Heart left ventricle (tissue), 16 donors: ENCODE measurements at regions not wholly inside any gene's neighbourhood (a gene's known extent, or its start where the extent isn't known, plus 50 kb on each side); places are given as distances from the start of the nearest gene placed in this dataset.

Experiments used
- ATAC-seq, 4 donors: fragments of 200-7000 bp; cut with Tn5 transposase; one replicate each; pipeline ENCODE4 v1.9.1; 2020 to 2022; ENCODE audit warnings: moderate library complexity in 4 of 4, mild to moderate bottlenecking in 3 of 4, moderate number of reproducible peaks in 1 of 4
- DNase-seq, 5 donors: peaks; one replicate each; pipeline ENCODE4 v3.0.0-alpha.2; 2020
- H3K27ac ChIP-seq, 12 donors: fragments of 200-600 bp; sonication (generic) in 4 of 12; one replicate each; pipeline versions ENCODE4 v1.5.0 to v1.8.0; 2016 to 2022; ENCODE audit warnings: mild to moderate bottlenecking in 2 of 12
- H3K27me3 ChIP-seq, 9 donors: fragments of 200-600 bp; sonication (generic) in 2 of 9; one replicate each; pipeline versions ENCODE4 v1.5.1 to v1.8.0; 2016 to 2022; ENCODE audit warnings: mild to moderate bottlenecking in 3 of 9
- H3K36me3 ChIP-seq, 9 donors: fragments of 200-600 bp; sonication (generic) in 2 of 9; one replicate each; pipeline versions ENCODE4 v1.5.0 to v1.8.0; 2018 to 2022; ENCODE audit warnings: mild to moderate bottlenecking in 2 of 9
- H3K4me1 ChIP-seq, 12 donors: fragments of 200-600 bp; sonication (generic) in 4 of 12; one replicate each; pipeline versions ENCODE4 v1.5.0 to v1.8.0; 2016 to 2022; ENCODE audit warnings: mild to moderate bottlenecking in 3 of 12
- H3K4me3 ChIP-seq, 12 donors: fragments of 200-600 bp; sonication (generic) in 4 of 12; one replicate each; pipeline versions ENCODE4 v1.5.0 to v1.8.0; 2017 to 2022; ENCODE audit warnings: mild to moderate bottlenecking in 9 of 12, moderate library complexity in 4 of 12
- H3K9me3 ChIP-seq, 12 donors: fragments of 200-600 bp; sonication (generic) in 4 of 12; one replicate each; pipeline versions ENCODE4 v1.5.0 to v1.8.0; 2016 to 2022; ENCODE audit warnings: mild to moderate bottlenecking in 1 of 12
- POLR2A ChIP-seq, 2 donors: fragments of 450-650 bp; IDR thresholded peaks; one replicate each; pipeline ENCODE4 v1.6.1; 2017; ENCODE audit warnings: antibody characterized with exemption in 2 of 2, mild to moderate bottlenecking in 2 of 2, moderate library complexity in 2 of 2
- WGBS, 4 donors: extraction: QIAGEN DNeasy Blood & Tissue Kit in 2 of 4; methylation state at CpG; one replicate each; pipeline versions ENCODE4 v1.1.5 to v1.1.7; 2013 to 2018; 5-methylcytosine and 5-hydroxymethylcytosine counted together
- intact Hi-C, 10 donors: fragments of 100-400 bp; cut with DNase I; formaldehyde crosslinking; loops; one replicate each; pipeline versions ENCODE4 v1.11.1 to v1.14.2; 2022
- TF ChIP-seq, protein P1 (sequence below), 12 donors: fragments of 200-600 bp; sonication (generic) in 4 of 12; IDR thresholded peaks; one replicate each; pipeline versions ENCODE4 v1.5.0 to v1.8.0; 2018 to 2022; ENCODE audit warnings: antibody characterized with exemption in 12 of 12, mild to moderate bottlenecking in 5 of 12
- donor health status: ischemic (EF 13 %, LVEDD 7.1; RV severe dilation, severe dysfunction).
- donor health status: healthy with polysubstance abuse.
- donor health status: DM: no; HTN: yes; CAD: no.
- donor health status: DM: no; HTN: no; CAD: no.
- donor health status: ischemic (EF 25% LVEDD 6.9; RV normal size, moderate dysfunction).
- donor health status: ischemic (EF 25% LVEDD 5.7; RV mildly dilated, moderate dysfunction).
- donor health status: healthy.
- donor health status: DM: yes; HTN: yes; CAD: no.
- donor health status: ischemic (EF 35%, LVEDD 5.7; RV mildly dilated, moderate dysfunction).
- donor health status: nonischemic (EF 11% LVEDD 7.7; RV severe dilation, severe dysfunction).
- donor health status: DM: yes; HTN: yes; CAD: no.
- donor health status: PGD.
- donor health status: ischemic (EF 29% LVEDD 5.4; RV normal size, mild dysfunction).
- donor health status: nonischemic (EF 23%, LVEDD 6.1; RV moderate dilation, normal function).

GRCh38 chr20:12391099-12391498 is 473.4 kb downstream of the BTBD3 start:
- 52 to 87% (median 71%) methylated on average over 1 of the region's 1 CpG for WGBS, 4 donors
- H3K36me3 ChIP-seq = no peaks in the 10 kb centered on the region
- intact Hi-C loops = no loop called here

GRCh38 chr20:12394786-12395185 is 477.1 kb downstream of the BTBD3 start:
- no peaks in the 10 kb centered on the region for H3K27me3 ChIP-seq
- no peak overlapping the region for H3K4me3 ChIP-seq
- WGBS, 4 donors = 62 to 85% (median 77%) methylated on average over 4 of the region's 4 CpGs
- no peak for ATAC-seq
- intact Hi-C loops = no loop called here
- DNase-seq = no peak
- H3K27ac ChIP-seq = no peak overlapping the region
- peaks cover 0 to 4% (median 0%) of the 10 kb centered on the region in 12 donors for H3K9me3 ChIP-seq
- no peaks in the 10 kb centered on the region for H3K36me3 ChIP-seq
- peaks cover 0 to 5% (median 0%) of the 10 kb centered on the region in 12 donors for H3K4me1 ChIP-seq
- no peak for TF ChIP-seq POLR2A (IDR thresholded peaks at IDR 0.05)
- TF ChIP-seq, protein P1, sequence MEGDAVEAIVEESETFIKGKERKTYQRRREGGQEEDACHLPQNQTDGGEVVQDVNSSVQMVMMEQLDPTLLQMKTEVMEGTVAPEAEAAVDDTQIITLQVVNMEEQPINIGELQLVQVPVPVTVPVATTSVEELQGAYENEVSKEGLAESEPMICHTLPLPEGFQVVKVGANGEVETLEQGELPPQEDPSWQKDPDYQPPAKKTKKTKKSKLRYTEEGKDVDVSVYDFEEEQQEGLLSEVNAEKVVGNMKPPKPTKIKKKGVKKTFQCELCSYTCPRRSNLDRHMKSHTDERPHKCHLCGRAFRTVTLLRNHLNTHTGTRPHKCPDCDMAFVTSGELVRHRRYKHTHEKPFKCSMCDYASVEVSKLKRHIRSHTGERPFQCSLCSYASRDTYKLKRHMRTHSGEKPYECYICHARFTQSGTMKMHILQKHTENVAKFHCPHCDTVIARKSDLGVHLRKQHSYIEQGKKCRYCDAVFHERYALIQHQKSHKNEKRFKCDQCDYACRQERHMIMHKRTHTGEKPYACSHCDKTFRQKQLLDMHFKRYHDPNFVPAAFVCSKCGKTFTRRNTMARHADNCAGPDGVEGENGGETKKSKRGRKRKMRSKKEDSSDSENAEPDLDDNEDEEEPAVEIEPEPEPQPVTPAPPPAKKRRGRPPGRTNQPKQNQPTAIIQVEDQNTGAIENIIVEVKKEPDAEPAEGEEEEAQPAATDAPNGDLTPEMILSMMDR (IDR thresholded peaks at IDR 0.05) = no peak

More at GRCh38 chr20:12391099-12391498, 473.4 kb downstream of the BTBD3 start:
- Histone ChIP-seq H3K9me3 (peaks cover 0 to 4% (median 0%) of the 10 kb centered on the region in 12 donors), H3K4me1 (peaks cover 0 to 6% (median 0%) of the 10 kb centered on the region in 12 donors), H3K27ac (no peak overlapping the region), H3K27me3 (no peaks in the 10 kb centered on the region), H3K4me3 (no peak overlapping the region)
- ATAC-seq = peak in 3 of 4 donors; percentile 39 to 66 (median 54)
- DNase-seq = peak in 1 of 5 donors; percentile 24
- TF ChIP-seq, protein P1 (IDR thresholded peaks at IDR 0.05) = no peak
- TF ChIP-seq POLR2A (IDR thresholded peaks at IDR 0.05) = no peak

DNA sequence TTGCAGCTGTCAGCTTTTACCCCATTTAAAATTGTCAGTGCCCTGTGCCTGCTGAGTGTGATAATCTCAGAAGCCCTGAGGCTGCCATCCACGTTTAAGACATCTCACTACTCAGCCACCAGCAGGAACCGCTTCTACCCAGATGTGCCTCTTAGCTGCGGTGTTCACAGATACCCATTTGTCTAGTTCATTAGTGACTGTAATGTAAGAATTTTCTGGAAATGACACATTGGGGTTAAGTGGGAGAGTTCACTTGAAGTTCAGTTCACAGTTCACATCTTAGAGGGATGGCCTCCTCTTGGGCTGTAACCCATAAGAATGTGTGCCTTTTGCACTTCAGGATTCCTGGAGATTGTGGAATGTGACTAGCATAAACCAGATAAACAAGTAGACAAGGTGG is 477.7 kb downstream of the BTBD3 start:
- DNase-seq (no peak), ATAC-seq (no peak)
- H3K9me3 ChIP-seq = peaks cover 0 to 4% (median 0%) of the 10 kb centered on the region in 12 donors
- no peak overlapping the region for H3K4me3 ChIP-seq
- H3K4me1 ChIP-seq = peaks cover 0 to 5% (median 0%) of the 10 kb centered on the region in 12 donors
- 66 to 76% (median 70%) methylated on average over 3 of the region's 3 CpGs for WGBS, 4 donors
- intact Hi-C loops = no loop called here
- no peaks in the 10 kb centered on the region for H3K27me3 ChIP-seq
- TF ChIP-seq, protein P1 (IDR thresholded peaks at IDR 0.05) = no peak
- no peak for TF ChIP-seq POLR2A (IDR thresholded peaks at IDR 0.05)
- no peaks in the 10 kb centered on the region for H3K36me3 ChIP-seq
- H3K27ac ChIP-seq = no peak overlapping the region

DNA sequence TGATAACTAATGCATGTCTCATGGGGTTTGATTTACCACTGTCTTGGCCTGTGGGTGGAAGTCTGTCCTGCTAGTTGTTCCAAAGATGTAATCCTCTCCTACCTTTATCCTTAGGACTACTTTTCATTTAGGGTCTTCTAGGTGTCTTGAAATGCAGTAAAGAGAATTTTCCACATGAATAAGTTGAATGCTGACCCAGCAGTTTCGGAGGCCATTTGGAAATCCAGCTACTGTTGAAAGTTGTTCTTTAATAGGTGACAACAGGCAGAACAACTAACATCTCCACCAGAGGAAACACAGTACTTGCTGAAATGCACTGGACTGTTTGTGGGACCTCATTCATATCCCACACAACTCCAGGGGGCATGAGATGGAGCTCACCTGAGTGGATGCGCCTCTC is 478.1 kb downstream of the BTBD3 start:
- 93 to 97% (median 96%) methylated on average over 2 of the region's 2 CpGs for WGBS, 4 donors
- TF ChIP-seq, protein P1 (IDR thresholded peaks at IDR 0.05) = no peak
- TF ChIP-seq POLR2A (IDR thresholded peaks at IDR 0.05) = no peak

More for the DNA sequence above, 478.1 kb downstream of the BTBD3 start:
- no peak overlapping the region for H3K27ac ChIP-seq
- ATAC-seq = no peak
- peaks cover 0 to 3% (median 0%) of the 10 kb centered on the region in 12 donors for H3K4me1 ChIP-seq
- no peaks in the 10 kb centered on the region for H3K36me3 ChIP-seq
- DNase-seq = no peak
- H3K4me3 ChIP-seq = no peak overlapping the region
- H3K9me3 ChIP-seq = peaks cover 0 to 4% (median 0%) of the 10 kb centered on the region in 12 donors
- intact Hi-C loops = no loop called here
- H3K27me3 ChIP-seq = no peaks in the 10 kb centered on the region
